OCI-LY7 (cell line): ENCODE measurements at regions not wholly inside any gene's neighbourhood (a gene's known extent, or its start where the extent isn't known, plus 50 kb on each side); places are given as distances from the start of the nearest gene placed in this dataset.

ENCODE experiments used
- CTCF ChIP-seq: fragments of 200-600 bp; sonication (generic); conservative IDR thresholded peaks from 2 replicates; pipeline ENCODE4 v1.5.1; 2014; ENCODE audit warnings: mild to moderate bottlenecking, antibody characterized with exemption, low read length, moderate library complexity, mixed read lengths
- EZH2phosphoT487 ChIP-seq: fragments of 200-600 bp; sonication (generic); IDR thresholded peaks from 2 replicates; pipeline ENCODE4 v1.6.1; 2018; ENCODE audit warnings: low read depth, borderline replicate concordance, mild to moderate bottlenecking, mixed run types, antibody characterized with exemption, low read length, moderate library complexity, mixed read lengths

GRCh38 chr3:117567906-117568305 is 858.3 kb downstream of the TUSC7 start:
- TF ChIP-seq CTCF (no peak), EZH2phosphoT487 (no peak)
